ENCODE measurements at regions not wholly inside any gene's neighbourhood (a gene's known extent, or its start where the extent isn't known, plus 50 kb on each side); places are given as distances from the start of the nearest gene placed in this dataset.

DNA sequence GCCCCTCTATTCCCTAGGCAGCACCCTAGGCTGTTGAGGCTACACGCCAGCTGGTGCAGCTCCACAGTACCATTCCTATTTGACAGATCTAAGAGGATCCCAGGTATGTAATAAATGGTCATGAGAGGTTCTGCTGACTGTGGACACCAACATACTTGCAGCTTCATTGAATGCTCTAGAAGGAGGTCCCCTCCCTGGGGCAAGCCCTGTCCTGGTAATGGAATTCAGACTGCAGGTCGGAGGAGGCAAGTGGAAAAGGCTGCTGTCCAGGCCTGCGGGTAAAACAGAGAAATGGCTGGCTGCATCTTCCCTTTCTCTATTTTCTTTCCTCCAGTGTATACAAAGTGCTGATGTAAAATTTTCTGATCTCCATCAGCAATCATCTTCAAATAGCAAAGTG is 66.1 kb upstream of the ZNF648 start:
- TF ChIP-seq, protein P1, sequence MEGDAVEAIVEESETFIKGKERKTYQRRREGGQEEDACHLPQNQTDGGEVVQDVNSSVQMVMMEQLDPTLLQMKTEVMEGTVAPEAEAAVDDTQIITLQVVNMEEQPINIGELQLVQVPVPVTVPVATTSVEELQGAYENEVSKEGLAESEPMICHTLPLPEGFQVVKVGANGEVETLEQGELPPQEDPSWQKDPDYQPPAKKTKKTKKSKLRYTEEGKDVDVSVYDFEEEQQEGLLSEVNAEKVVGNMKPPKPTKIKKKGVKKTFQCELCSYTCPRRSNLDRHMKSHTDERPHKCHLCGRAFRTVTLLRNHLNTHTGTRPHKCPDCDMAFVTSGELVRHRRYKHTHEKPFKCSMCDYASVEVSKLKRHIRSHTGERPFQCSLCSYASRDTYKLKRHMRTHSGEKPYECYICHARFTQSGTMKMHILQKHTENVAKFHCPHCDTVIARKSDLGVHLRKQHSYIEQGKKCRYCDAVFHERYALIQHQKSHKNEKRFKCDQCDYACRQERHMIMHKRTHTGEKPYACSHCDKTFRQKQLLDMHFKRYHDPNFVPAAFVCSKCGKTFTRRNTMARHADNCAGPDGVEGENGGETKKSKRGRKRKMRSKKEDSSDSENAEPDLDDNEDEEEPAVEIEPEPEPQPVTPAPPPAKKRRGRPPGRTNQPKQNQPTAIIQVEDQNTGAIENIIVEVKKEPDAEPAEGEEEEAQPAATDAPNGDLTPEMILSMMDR (IDR thresholded peaks at IDR 0.05) = no peak
- TF ChIP-seq ZFX (IDR thresholded peaks at IDR 0.05; ENCODE audit: borderline replicate concordance) = no peak
